Transverse colon (tissue), 4 donors: ENCODE measurements at regions not wholly inside any gene's neighbourhood (a gene's known extent, or its start where the extent isn't known, plus 50 kb on each side); places are given as distances from the start of the nearest gene placed in this dataset.

Source experiments
- DNase-seq: peaks from one replicate; pipeline ENCODE4 v3.0.0-alpha.2; 2019
- H3K27ac ChIP-seq, 4 donors: fragments of 200-600 bp; sonication (generic); 2 replicates each; pipeline ENCODE4 v1.5.1; 2016 to 2018; ENCODE audit warnings: inconsistent platforms in 4 of 4
- H3K27me3 ChIP-seq: fragments of 200-600 bp; sonication (generic); 2 replicates; pipeline ENCODE4 v1.5.1; 2017; ENCODE audit warnings: inconsistent platforms
- H3K36me3 ChIP-seq, 4 donors: fragments of 200-600 bp; sonication (generic); 2 replicates each; pipeline ENCODE4 v1.5.1; 2017 to 2019; ENCODE audit warnings: inconsistent platforms in 4 of 4
- H3K4me1 ChIP-seq, 4 donors: fragments of 200-600 bp; sonication (generic); 2 replicates each; pipeline ENCODE4 v1.5.1; 2017 to 2020; ENCODE audit warnings: inconsistent platforms in 4 of 4
- H3K4me3 ChIP-seq, 4 donors: fragments of 200-600 bp; sonication (generic); 1 replicate in 1 of 4; 2 replicates in 3 of 4; pipeline versions ENCODE4 v1.5.1 to v1.6.1; 2017 to 2019; ENCODE audit warnings: inconsistent platforms in 4 of 4
- H3K9me3 ChIP-seq, 2 donors: fragments of 200-600 bp; sonication (generic); 2 replicates each; pipeline ENCODE4 v1.5.1; 2017 to 2019; ENCODE audit warnings: inconsistent platforms in 2 of 2
- CTCF ChIP-seq, 5 experiments: fragments of 200-600 bp in 3 of 5; fragments of 450-650 bp in 2 of 5; sonication (generic) in 3 of 5; IDR thresholded peaks; 1 replicate in 2 of 5; 2 replicates in 3 of 5; pipeline ENCODE4 v1.5.1; 2016 to 2017; ENCODE audit warnings: antibody characterized with exemption in 5 of 5, inconsistent platforms in 3 of 5, mild to moderate bottlenecking in 2 of 5, moderate library complexity in 1 of 5
- EP300 ChIP-seq: sonication (generic); formaldehyde crosslinking; IDR thresholded peaks from one replicate; pipeline ENCODE4 v1.6.1; 2017; ENCODE audit warnings: antibody characterized with exemption, low read depth
- POLR2A ChIP-seq: fragments of 450-650 bp; IDR thresholded peaks from one replicate; pipeline ENCODE4 v1.6.1; 2016; ENCODE audit warnings: antibody characterized with exemption, mild to moderate bottlenecking, moderate library complexity
- POLR2AphosphoS5 ChIP-seq, 3 donors: sonication (generic); formaldehyde crosslinking; IDR thresholded peaks; one replicate each; pipeline ENCODE4 v1.6.1; 2016; ENCODE audit warnings: antibody characterized with exemption in 3 of 3
- WGBS, 2 donors: methylation state at CpG; one replicate each; pipeline ENCODE4 v1.1.5; 2018; ENCODE audit warnings: low coverage in 1 of 2; 5-methylcytosine and 5-hydroxymethylcytosine counted together
- in situ Hi-C, 4 donors: fragments of 200-750 bp; cut with MboI; loops; one replicate each; pipeline versions ENCODE4 v1.15.0 to v1.15.1; 2017; ENCODE audit warnings: low sequenced_read_pairs in 3 of 4, low pct_ligation_motif_present in 1 of 4, low pct_unique_long_range_greater_than_20kb in 1 of 4
- intact Hi-C: fragments of 100-400 bp; cut with DNase I; formaldehyde crosslinking; loops from one replicate; pipeline ENCODE4 v1.15.1; 2023; ENCODE audit warnings: low total_unique reads

GRCh38 chr5:42013561-42013960, 88.5 kb downstream of the FBXO4 start:
- H3K4me3 ChIP-seq = no peak overlapping the region
- no peak overlapping the region for H3K27ac ChIP-seq
- in situ Hi-C loops (loop anchor here in 3 of 4 donors (25.0 kb wide), 1 partner anchor 749 kb away; the partner anchor contains the start of gene CCDC152 (in 3 of the 3)), intact Hi-C loops (no loop called here)
- H3K4me1 ChIP-seq = no peaks in the 10 kb centered on the region
- TF ChIP-seq EP300 (no peak), CTCF (IDR thresholded peaks at IDR 0.05) (no peak), POLR2AphosphoS5 (IDR thresholded peaks at IDR 0.05) (no peak), POLR2A (no peak)
- H3K36me3 ChIP-seq = no peaks in the 10 kb centered on the region
- no peaks in the 10 kb centered on the region for H3K9me3 ChIP-seq
- DNase-seq = no peak
- 28 to 53% methylated on average over 3 to 5 of the region's 5 CpGs for whole genome bisulfite sequencing, 2 donors
- no peaks in the 10 kb centered on the region for H3K27me3 ChIP-seq

- Histone ChIP-seq H3K27ac (no peak overlapping the region), H3K4me1 (no peaks in the 10 kb centered on the region), H3K4me3 (no peak overlapping the region), H3K9me3 (no peaks in the 10 kb centered on the region), H3K27me3 (no peaks in the 10 kb centered on the region), H3K36me3 (no peaks in the 10 kb centered on the region)
- WGBS, 2 donors = 50 to 69% methylated on average over 4 of the region's 4 CpGs
- in situ Hi-C loops (loop anchor here in 3 of 4 donors (25.0 kb wide), 1 partner anchor 747 kb away; the partner anchor contains the start of gene CCDC152 (in 3 of the 3)), intact Hi-C loops (no loop called here)
- DNase-seq = no peak
- no peak for TF ChIP-seq CTCF (IDR thresholded peaks at IDR 0.05)
- no peak for TF ChIP-seq POLR2A
- TF ChIP-seq POLR2AphosphoS5 (IDR thresholded peaks at IDR 0.05) = no peak
- TF ChIP-seq EP300 = no peak
These were observed 90.2 kb downstream of the FBXO4 start for GRCh38 chr5:42015254-42015653.

GRCh38 chr5:42015681-42016080, 90.6 kb downstream of the FBXO4 start:
- H3K27ac ChIP-seq = no peak overlapping the region
- DNase-seq = no peak
- intact Hi-C loops = no loop called here
- H3K4me3 ChIP-seq = no peak overlapping the region
- H3K36me3 ChIP-seq = no peaks in the 10 kb centered on the region
- in situ Hi-C loops = loop anchor here in 3 of 4 donors (25.0 kb wide), 1 partner anchor 747 kb away; the partner anchor contains the start of gene CCDC152 (in 3 of the 3)
- no peaks in the 10 kb centered on the region for H3K9me3 ChIP-seq
- no peaks in the 10 kb centered on the region for H3K27me3 ChIP-seq
- 69 to 81% methylated on average over 1 of the region's 1 CpG for WGBS, 2 donors
- no peaks in the 10 kb centered on the region for H3K4me1 ChIP-seq
- TF ChIP-seq EP300 = no peak
- no peak for TF ChIP-seq POLR2AphosphoS5 (IDR thresholded peaks at IDR 0.05)

- Histone ChIP-seq H3K9me3 (no peaks in the 10 kb centered on the region), H3K4me1 (no peaks in the 10 kb centered on the region), H3K4me3 (no peak overlapping the region), H3K27ac (no peak overlapping the region), H3K27me3 (no peaks in the 10 kb centered on the region), H3K36me3 (no peaks in the 10 kb centered on the region)
- intact Hi-C loops = no loop called here
- in situ Hi-C loops = loop anchor here in 3 of 4 donors (25.0 kb wide), 1 partner anchor 741 kb away; the partner anchor contains the start of gene CCDC152 (in 3 of the 3)
- 62 to 63% methylated on average over 3 of the region's 3 CpGs for WGBS, 2 donors
- no peak for DNase-seq
- TF ChIP-seq EP300 (no peak), POLR2AphosphoS5 (IDR thresholded peaks at IDR 0.05) (no peak), CTCF (IDR thresholded peaks at IDR 0.05) (no peak), POLR2A (no peak)
These were observed 95.9 kb downstream of the FBXO4 start for GRCh38 chr5:42020788-42021530.
